Lung (tissue), 11 donors: ENCODE measurements at regions not wholly inside any gene's neighbourhood (a gene's known extent, or its start where the extent isn't known, plus 50 kb on each side); places are given as distances from the start of the nearest gene placed in this dataset.

Experiments
- ATAC-seq: fragments of 200-7000 bp; cut with Tn5 transposase; one replicate; pipeline ENCODE4 v1.9.1; 2020; ENCODE audit warnings: moderate number of reproducible peaks; ENCODE audit not compliant: insufficient read depth, low FRiP score
- DNase-seq, 3 donors: peaks; one replicate each; pipeline ENCODE4 v3.0.0-alpha.2; 2013 to 2017
- H3K27ac ChIP-seq, 2 donors: one replicate each; pipeline ENCODE4 v1.5.1; 2013; ENCODE audit warnings: mild to moderate bottlenecking in 2 of 2, moderate library complexity in 2 of 2, control low read depth in 1 of 2, inconsistent platforms in 1 of 2, low read depth in 1 of 2, low read length in 1 of 2
- H3K27me3 ChIP-seq, 3 donors: one replicate each; pipeline ENCODE4 v1.5.1; 2013; ENCODE audit warnings: low read length in 2 of 3; ENCODE audit not compliant: control insufficient read depth in 3 of 3, insufficient read depth in 3 of 3
- H3K36me3 ChIP-seq, 4 donors: one replicate each; pipeline ENCODE4 v1.5.1; 2013; ENCODE audit warnings: low read length in 4 of 4, mild to moderate bottlenecking in 1 of 4, moderate library complexity in 1 of 4; ENCODE audit not compliant: control insufficient read depth in 4 of 4, insufficient read depth in 4 of 4
- H3K4me1 ChIP-seq, 5 donors: one replicate each; pipeline ENCODE4 v1.5.1; 2013; ENCODE audit warnings: low read length in 5 of 5, mild to moderate bottlenecking in 2 of 5, moderate library complexity in 1 of 5; ENCODE audit not compliant: control insufficient read depth in 5 of 5, insufficient read depth in 5 of 5
- H3K4me3 ChIP-seq: one replicate; pipeline ENCODE4 v1.5.1; 2013; ENCODE audit warnings: mild to moderate bottlenecking, control low read depth, moderate library complexity
- H3K9ac ChIP-seq, 2 donors: one replicate each; pipeline ENCODE4 v1.5.1; 2013; ENCODE audit warnings: low read length in 2 of 2, control low read depth in 1 of 2; ENCODE audit not compliant: insufficient read depth in 1 of 2
- H3K9me3 ChIP-seq, 4 donors: one replicate each; pipeline ENCODE4 v1.5.1; 2013; ENCODE audit warnings: low read length in 3 of 4, mild to moderate bottlenecking in 1 of 4, moderate library complexity in 1 of 4; ENCODE audit not compliant: control insufficient read depth in 4 of 4, insufficient read depth in 3 of 4
- CTCF ChIP-seq: IDR thresholded peaks from 2 replicates; pipeline ENCODE4 v1.5.1; 2012; ENCODE audit warnings: mild to moderate bottlenecking; ENCODE audit errors: control extremely low read depth, extremely low read depth
- WGBS, 2 donors: extraction: QIAGEN DNeasy Blood & Tissue Kit; methylation state at CpG; one replicate each; pipeline ENCODE4 v1.1.7; 2013; 5-methylcytosine and 5-hydroxymethylcytosine counted together
- donor health status: control.
- donor health status: control.
- donor health status: Bipolar disorder and iron deficiency.
- donor health status: healthy.
- donor health status: DM: yes; HTN: yes; CAD: no.

GRCh38 chr12:41856228-41856627, 288.4 kb downstream of the GXYLT1 start:
- H3K36me3 ChIP-seq = no peaks in the 10 kb centered on the region
- no peak overlapping the region for H3K4me3 ChIP-seq
- no peak for TF ChIP-seq CTCF
- H3K27ac ChIP-seq = no peak overlapping the region
- no peaks in the 10 kb centered on the region for H3K4me1 ChIP-seq
- DNase-seq (no peak), ATAC-seq (no peak)
- no peaks in the 10 kb centered on the region for H3K27me3 ChIP-seq
- peaks cover 0 to 3% (median 0%) of the 10 kb centered on the region in 4 donors for H3K9me3 ChIP-seq
- H3K9ac ChIP-seq = no peak overlapping the region
- 84% methylated on average over 3 of the region's 3 CpGs for WGBS, 2 donors

- Histone ChIP-seq H3K4me3 (no peak overlapping the region), H3K9ac (no peak overlapping the region), H3K36me3 (no peaks in the 10 kb centered on the region), H3K9me3 (peaks cover 0 to 6% (median 2%) of the 10 kb centered on the region in 4 donors), H3K4me1 (no peaks in the 10 kb centered on the region), H3K27me3 (no peaks in the 10 kb centered on the region), H3K27ac (no peak overlapping the region)
- no peak for TF ChIP-seq CTCF
- WGBS, 2 donors = 36 to 51% methylated on average over 3 of the region's 3 CpGs
- ATAC-seq (no peak), DNase-seq (peak in 1 of 3 donors; percentile 1)
Observed at GRCh38 chr12:41850046-41850445, 294.6 kb downstream of the GXYLT1 start.

GRCh38 chr12:41846718-41847117, 298.0 kb downstream of the GXYLT1 start:
- WGBS, 2 donors = 79 to 83% methylated on average over 1 of the region's 1 CpG
- no peak overlapping the region for H3K9ac ChIP-seq
- DNase-seq (no peak), ATAC-seq (no peak)
- no peaks in the 10 kb centered on the region for H3K36me3 ChIP-seq
- H3K4me3 ChIP-seq = no peak overlapping the region
- H3K27ac ChIP-seq = no peak overlapping the region
- no peaks in the 10 kb centered on the region for H3K27me3 ChIP-seq
- H3K4me1 ChIP-seq = no peaks in the 10 kb centered on the region
- no peak for TF ChIP-seq CTCF
- peaks cover 0 to 6% (median 2%) of the 10 kb centered on the region in 4 donors for H3K9me3 ChIP-seq

DNA sequence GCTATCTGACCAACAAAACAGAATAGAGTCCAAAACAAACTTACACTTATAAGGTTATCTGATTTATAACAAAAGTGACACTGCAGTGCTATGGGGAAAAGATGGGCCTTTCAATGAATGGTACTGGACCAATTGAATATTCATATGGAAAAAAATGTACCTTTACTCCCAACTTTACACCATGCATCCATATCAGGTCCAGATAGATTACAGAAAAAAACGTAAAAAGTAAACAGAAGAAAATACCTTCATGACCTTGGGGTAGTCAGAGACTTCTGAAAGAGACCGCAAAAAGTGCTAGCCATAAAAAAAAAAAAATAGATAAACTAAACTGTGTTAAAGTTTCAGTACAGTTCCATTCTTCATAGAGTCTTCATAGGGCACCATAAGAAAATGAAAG, 308.3 kb downstream of the GXYLT1 start:
- TF ChIP-seq CTCF = no peak
- Histone ChIP-seq H3K9me3 (peaks cover 0 to 2% (median 0%) of the 10 kb centered on the region in 4 donors), H3K27me3 (no peaks in the 10 kb centered on the region), H3K4me1 (no peaks in the 10 kb centered on the region), H3K9ac (no peak overlapping the region), H3K27ac (no peak overlapping the region), H3K4me3 (no peak overlapping the region), H3K36me3 (no peaks in the 10 kb centered on the region)
- ATAC-seq (no peak), DNase-seq (no peak)
- WGBS, 2 donors = 87 to 99% methylated on average over 2 of the region's 2 CpGs
